ENCODE measurements at regions not wholly inside any gene's neighbourhood (a gene's known extent, or its start where the extent isn't known, plus 50 kb on each side); places are given as distances from the start of the nearest gene placed in this dataset.
"Not testable (repeated sequence)": the region's sequence is repeated elsewhere in the genome, so short reads cannot be mapped to it uniquely, and the experiment has no call there.

GRCh38 chr5:60076746-60077145 lies 183.2 kb upstream of the PDE4D start:
- Mint-ChIP-seq H3K4me3 (no peak overlapping the region), H3K4me1 (no peaks in the 10 kb centered on the region), H3K36me3 (ENCODE audit: low read depth) (no peaks in the 10 kb centered on the region), H3K27ac (no peak overlapping the region), H3K9me3 (ENCODE audit: low read depth) (peaks cover 18% of the 10 kb centered on the region), H3K27me3 (no peaks in the 10 kb centered on the region)
- ChIA-PET POLR2A (no interaction called here), CTCF (no interaction called here)
- intact Hi-C loops (cut with DNase I, micrococcal nuclease) = no loop called here
- no peak for ATAC-seq
- DNase-seq = no peak

GRCh38 chr5:60066502-60066901 lies 173.0 kb upstream of the PDE4D start:
- Mint-ChIP-seq H3K4me1 (no peaks in the 10 kb centered on the region), H3K27ac (no peak overlapping the region), H3K36me3 (ENCODE audit: low read depth) (no peaks in the 10 kb centered on the region), H3K4me3 (no peak overlapping the region), H3K27me3 (no peaks in the 10 kb centered on the region), H3K9me3 (ENCODE audit: low read depth) (peaks cover 7% of the 10 kb centered on the region)
- ATAC-seq = no peak
- DNase-seq = no peak
- ChIA-PET CTCF (interaction anchor here (0.7 kb wide), 1 partner anchor 256 kb away, joined by 3 read pairs; no protein-coding TSS in a partner anchor), POLR2A (no interaction called here)
- intact Hi-C loops (cut with DNase I, micrococcal nuclease) = no loop called here

GRCh38 chr5:60060389-60060788 lies 166.9 kb upstream of the PDE4D start:
- Mint-ChIP-seq H3K27me3 (no peaks in the 10 kb centered on the region), H3K36me3 (ENCODE audit: low read depth) (no peaks in the 10 kb centered on the region), H3K4me3 (no peak overlapping the region), H3K9me3 (ENCODE audit: low read depth) (peaks cover 2% of the 10 kb centered on the region), H3K27ac (no peak overlapping the region), H3K4me1 (no peaks in the 10 kb centered on the region)
- ATAC-seq (no peak), DNase-seq (no peak)
- ChIA-PET CTCF (no interaction called here), POLR2A (no interaction called here)
- intact Hi-C loops (cut with DNase I, micrococcal nuclease) = no loop called here

GRCh38 chr5:60056191-60056590 lies 162.7 kb upstream of the PDE4D start:
- POLR2A ChIA-PET = no interaction called here
- ATAC-seq (no peak), DNase-seq (no peak)
- peaks cover 15% of the 10 kb centered on the region for H3K9me3 Mint-ChIP-seq (ENCODE audit: low read depth)
- H3K4me3 Mint-ChIP-seq = no peak overlapping the region
- H3K4me1 Mint-ChIP-seq = no peaks in the 10 kb centered on the region
- H3K27me3 Mint-ChIP-seq = no peaks in the 10 kb centered on the region
- CTCF ChIA-PET = no interaction called here
- intact Hi-C loops (cut with DNase I, micrococcal nuclease) = no loop called here
- H3K27ac Mint-ChIP-seq = no peak overlapping the region
- no peaks in the 10 kb centered on the region for H3K36me3 Mint-ChIP-seq (ENCODE audit: low read depth)

GRCh38 chr5:60055168-60055567 lies 161.6 kb upstream of the PDE4D start:
- Mint-ChIP-seq H3K27me3 (no peaks in the 10 kb centered on the region), H3K27ac (no peak overlapping the region), H3K36me3 (ENCODE audit: low read depth) (no peaks in the 10 kb centered on the region), H3K4me3 (no peak overlapping the region), H3K4me1 (no peaks in the 10 kb centered on the region), H3K9me3 (ENCODE audit: low read depth) (peaks cover 15% of the 10 kb centered on the region)
- no peak for ATAC-seq
- intact Hi-C loops (cut with DNase I, micrococcal nuclease) = no loop called here
- POLR2A ChIA-PET = no interaction called here
- CTCF ChIA-PET = no interaction called here
- DNase-seq = no peak

GRCh38 chr5:60041996-60042664 lies 148.6 kb upstream of the PDE4D start:
- H3K4me3 Mint-ChIP-seq; H3K27ac Mint-ChIP-seq; H3K4me1 Mint-ChIP-seq; intact Hi-C loops (cut with DNase I, micrococcal nuclease); POLR2A ChIA-PET; H3K36me3 Mint-ChIP-seq (ENCODE audit: low read depth); ATAC-seq; DNase-seq; CTCF ChIA-PET; H3K27me3 Mint-ChIP-seq; H3K9me3 Mint-ChIP-seq (ENCODE audit: low read depth): not testable (repeated sequence)

- DNase-seq; ATAC-seq; CTCF ChIA-PET; H3K27me3 Mint-ChIP-seq; H3K4me3 Mint-ChIP-seq; H3K36me3 Mint-ChIP-seq (ENCODE audit: low read depth); H3K9me3 Mint-ChIP-seq (ENCODE audit: low read depth); intact Hi-C loops (cut with DNase I, micrococcal nuclease); POLR2A ChIA-PET; H3K4me1 Mint-ChIP-seq; H3K27ac Mint-ChIP-seq: not testable (repeated sequence)
Observed at GRCh38 chr5:60041508-60041907, 148.0 kb upstream of the PDE4D start.

GRCh38 chr5:60036192-60036938 lies 142.8 kb upstream of the PDE4D start:
- CTCF ChIA-PET = no interaction called here

GRCh38 chr5:60026161-60026560 lies 132.6 kb upstream of the PDE4D start:
- H3K4me1 Mint-ChIP-seq = no peaks in the 10 kb centered on the region
- CTCF ChIA-PET = no interaction called here
- no peak overlapping the region for H3K4me3 Mint-ChIP-seq
- ATAC-seq = no peak
- intact Hi-C loops (cut with DNase I, micrococcal nuclease) = no loop called here
- H3K27ac Mint-ChIP-seq = no peak overlapping the region
- POLR2A ChIA-PET = no interaction called here
- H3K27me3 Mint-ChIP-seq = no peaks in the 10 kb centered on the region
- H3K36me3 Mint-ChIP-seq (ENCODE audit: low read depth) = no peaks in the 10 kb centered on the region
- no peak for DNase-seq
- no peaks in the 10 kb centered on the region for H3K9me3 Mint-ChIP-seq (ENCODE audit: low read depth)

More at GRCh38 chr5:60036192-60036938, 142.8 kb upstream of the PDE4D start:
- Mint-ChIP-seq H3K4me3 (no peak overlapping the region), H3K27me3 (no peaks in the 10 kb centered on the region), H3K36me3 (ENCODE audit: low read depth) (no peaks in the 10 kb centered on the region), H3K9me3 (ENCODE audit: low read depth) (peaks cover 3% of the 10 kb centered on the region), H3K4me1 (no peaks in the 10 kb centered on the region), H3K27ac (no peak overlapping the region)
- intact Hi-C loops (cut with DNase I, micrococcal nuclease) = no loop called here
- no peak for ATAC-seq
- no peak for DNase-seq
- POLR2A ChIA-PET = no interaction called here

- Mint-ChIP-seq H3K4me1 (no peaks in the 10 kb centered on the region), H3K9me3 (ENCODE audit: low read depth) (no peaks in the 10 kb centered on the region), H3K4me3 (no peak overlapping the region), H3K27me3 (no peaks in the 10 kb centered on the region), H3K36me3 (ENCODE audit: low read depth) (no peaks in the 10 kb centered on the region), H3K27ac (no peak overlapping the region)
- intact Hi-C loops (cut with DNase I, micrococcal nuclease) = no loop called here
- ATAC-seq (no peak), DNase-seq (no peak)
- POLR2A ChIA-PET = no interaction called here
- CTCF ChIA-PET = no interaction called here
Observed at GRCh38 chr5:60024104-60024503, 130.6 kb upstream of the PDE4D start.

GRCh38 chr5:60023255-60023654 lies 129.7 kb upstream of the PDE4D start:
- Mint-ChIP-seq H3K27ac (no peak overlapping the region), H3K4me3 (no peak overlapping the region), H3K27me3 (no peaks in the 10 kb centered on the region), H3K4me1 (no peaks in the 10 kb centered on the region), H3K9me3 (ENCODE audit: low read depth) (no peaks in the 10 kb centered on the region), H3K36me3 (ENCODE audit: low read depth) (no peaks in the 10 kb centered on the region)
- no peak for ATAC-seq
- ChIA-PET POLR2A (no interaction called here), CTCF (interaction anchor here (0.6 kb wide), 1 partner anchor 15 kb away, joined by 3 read pairs; no protein-coding TSS in a partner anchor)
- no peak for DNase-seq
- intact Hi-C loops (cut with DNase I, micrococcal nuclease) = no loop called here

GRCh38 chr5:60020457-60020856 lies 126.9 kb upstream of the PDE4D start:
- H3K27ac Mint-ChIP-seq = no peak overlapping the region
- no peaks in the 10 kb centered on the region for H3K27me3 Mint-ChIP-seq
- ATAC-seq (no peak), DNase-seq (no peak)
- POLR2A ChIA-PET = no interaction called here
- H3K4me1 Mint-ChIP-seq = no peaks in the 10 kb centered on the region
- intact Hi-C loops (cut with DNase I, micrococcal nuclease) = no loop called here
- no peak overlapping the region for H3K4me3 Mint-ChIP-seq
- H3K9me3 Mint-ChIP-seq (ENCODE audit: low read depth) = no peaks in the 10 kb centered on the region
- CTCF ChIA-PET = no interaction called here
- H3K36me3 Mint-ChIP-seq (ENCODE audit: low read depth) = no peaks in the 10 kb centered on the region

Measured in activated CD4-positive, alpha-beta T cell treated with anti-CD3 and anti-CD28 coated beads for 36 hours (primary cell).